ENCODE measurements at regions not wholly inside any gene's neighbourhood (a gene's known extent, or its start where the extent isn't known, plus 50 kb on each side); places are given as distances from the start of the nearest gene placed in this dataset.
A peak's percentile ranks its signal among the peaks of the same experiment; 100 is the strongest.

DNA sequence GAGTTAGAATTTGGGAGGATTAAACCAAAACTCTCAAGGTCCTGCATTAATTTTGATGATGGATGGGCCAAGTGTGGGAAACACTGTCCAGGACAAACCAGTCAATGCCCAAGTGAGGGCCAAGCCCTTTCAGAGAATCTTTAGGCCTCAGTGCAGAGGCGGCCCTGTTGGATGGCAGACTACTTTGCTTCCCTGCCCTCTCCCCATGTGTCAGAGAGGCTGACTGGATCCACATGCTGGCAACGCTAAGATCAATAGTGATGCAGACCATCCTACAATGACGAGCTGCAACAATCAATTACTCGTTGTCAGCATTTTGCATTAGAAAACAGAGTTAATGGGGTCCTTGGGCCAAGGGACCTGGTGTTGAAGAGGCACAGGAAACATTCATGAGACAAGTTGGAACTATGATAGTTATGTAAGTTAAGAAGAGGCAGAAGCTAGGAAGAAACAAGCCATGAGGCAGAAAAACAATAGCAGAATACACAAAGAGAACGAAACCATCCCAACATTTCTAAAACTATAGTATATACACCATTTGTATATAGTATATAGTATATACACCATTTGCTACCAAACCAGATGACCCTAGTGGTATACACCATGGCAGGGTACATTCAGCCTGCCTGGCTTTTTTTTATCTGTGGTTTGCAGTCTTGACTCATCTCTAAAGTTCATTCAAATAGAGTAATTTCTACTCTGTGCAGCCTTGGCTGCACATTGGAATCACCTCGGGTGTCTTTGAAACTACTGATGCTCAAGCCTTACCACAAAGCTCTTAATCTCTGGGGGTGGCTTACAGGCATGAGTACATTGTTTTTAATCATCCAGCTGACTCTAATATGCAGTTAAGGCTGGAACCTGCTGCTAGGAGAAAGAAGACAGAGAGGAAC is 147.7 kb upstream of the GYPA start:
- Histone ChIP-seq H3K4me2 (no peak overlapping the region), H3K4me1 (ENCODE audit: insufficient read depth) (no peaks in the 10 kb centered on the region), H3K4me3 (no peak overlapping the region), H3F3A (replicated peaks; ENCODE audit: low read depth) (no peaks in the 10 kb centered on the region), H3K36me3 (ENCODE audit: insufficient read depth) (no peaks in the 10 kb centered on the region), H2AFZ (peak overlapping the region; percentile 53; the same call in 1 of the 2 replicates), H3K79me2 (replicated peaks; ENCODE audit: insufficient read depth) (no peaks in the 10 kb centered on the region), H3K27me3 (ENCODE audit: insufficient read depth) (no peaks in the 10 kb centered on the region), H4K20me1 (replicated peaks; ENCODE audit: insufficient read depth) (no peaks in the 10 kb centered on the region), H3K27ac (ENCODE audit: low read depth) (no peak overlapping the region), H3K9me2 (ENCODE audit: insufficient read depth) (no peaks in the 10 kb centered on the region)
- no peaks in the 10 kb centered on the region for H3K36me3 Mint-ChIP-seq (ENCODE audit: low read depth)
- ATAC-seq (no peak), DNase-seq (ENCODE audit: low spot score) (peak; percentile 3)
- H3K27me3 Mint-ChIP-seq (ENCODE audit: insufficient read depth, low read depth, poor library complexity), result no peaks in the 10 kb centered on the region
- TF ChIP-seq STAT1 (IDR thresholded peaks at IDR 0.05; ENCODE audit: unreplicated experiment) (no peak), NANOG (IDR thresholded peaks at IDR 0.05; ENCODE audit: borderline replicate concordance) (peak; percentile 36; the same call in 1 of the 2 replicates)
- H3K27ac Mint-ChIP-seq, result no peak overlapping the region
- H3K4me1 Mint-ChIP-seq, result peaks cover 2% of the 10 kb centered on the region; the same call in 2 of the 3 replicates
- no peaks in the 10 kb centered on the region for H3K9me3 Mint-ChIP-seq
- no peak overlapping the region for H3K4me3 Mint-ChIP-seq

DNA sequence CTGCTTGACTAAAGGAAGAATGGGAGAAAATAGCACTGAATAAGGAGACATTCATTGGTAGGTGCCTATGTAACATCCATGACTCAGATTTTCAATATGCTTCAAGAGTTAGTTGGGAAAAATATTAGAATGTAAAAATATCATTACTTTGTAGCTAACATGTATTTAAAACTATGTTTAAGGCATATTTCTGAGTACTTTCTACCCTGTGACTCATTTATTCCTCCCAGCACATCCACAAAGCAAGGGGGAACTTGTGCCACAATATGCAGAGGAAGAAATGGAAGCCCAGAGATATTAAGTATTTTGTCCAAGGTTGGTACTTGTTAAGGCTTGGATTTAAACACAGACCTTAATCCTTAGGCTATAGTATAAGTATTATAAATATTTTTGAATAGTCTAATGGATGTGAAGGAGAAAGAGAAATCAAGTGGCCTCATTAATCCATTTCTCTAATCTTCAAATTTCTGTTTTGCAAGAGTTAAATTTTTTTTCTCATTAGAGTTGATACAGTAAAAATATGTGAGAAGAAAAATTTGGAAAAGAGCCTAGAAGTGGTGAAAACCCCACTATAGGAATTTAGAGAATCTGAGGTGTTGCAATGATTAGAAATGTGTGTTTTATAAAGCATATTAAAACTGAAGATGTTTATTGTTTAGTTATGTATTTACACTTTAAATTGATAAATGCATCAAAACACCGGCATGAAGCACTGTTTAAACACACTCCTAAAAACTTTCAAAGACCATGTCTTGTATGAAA is 149.3 kb upstream of the GYPA start:
- no peak for DNase-seq (ENCODE audit: low spot score)
- Mint-ChIP-seq H3K4me1 (peaks cover 2% of the 10 kb centered on the region; the same call in 2 of the 3 replicates), H3K27me3 (ENCODE audit: insufficient read depth, low read depth, poor library complexity) (no peaks in the 10 kb centered on the region), H3K9me3 (no peaks in the 10 kb centered on the region), H3K36me3 (ENCODE audit: low read depth) (no peaks in the 10 kb centered on the region), H3K4me3 (no peak overlapping the region), H3K27ac (no peak overlapping the region)
- Histone ChIP-seq H3F3A (replicated peaks; ENCODE audit: low read depth) (no peaks in the 10 kb centered on the region), H3K27ac (ENCODE audit: low read depth) (no peak overlapping the region), H3K4me3 (no peak overlapping the region), H3K4me1 (ENCODE audit: insufficient read depth) (no peaks in the 10 kb centered on the region), H3K27me3 (ENCODE audit: insufficient read depth) (no peaks in the 10 kb centered on the region), H3K4me2 (no peak overlapping the region), H3K9me2 (ENCODE audit: insufficient read depth) (no peaks in the 10 kb centered on the region), H4K20me1 (replicated peaks; ENCODE audit: insufficient read depth) (no peaks in the 10 kb centered on the region), H3K79me2 (replicated peaks; ENCODE audit: insufficient read depth) (no peaks in the 10 kb centered on the region), H2AFZ (no peak overlapping the region), H3K36me3 (ENCODE audit: insufficient read depth) (no peaks in the 10 kb centered on the region)
- ATAC-seq, result no peak
- TF ChIP-seq, protein P1, sequence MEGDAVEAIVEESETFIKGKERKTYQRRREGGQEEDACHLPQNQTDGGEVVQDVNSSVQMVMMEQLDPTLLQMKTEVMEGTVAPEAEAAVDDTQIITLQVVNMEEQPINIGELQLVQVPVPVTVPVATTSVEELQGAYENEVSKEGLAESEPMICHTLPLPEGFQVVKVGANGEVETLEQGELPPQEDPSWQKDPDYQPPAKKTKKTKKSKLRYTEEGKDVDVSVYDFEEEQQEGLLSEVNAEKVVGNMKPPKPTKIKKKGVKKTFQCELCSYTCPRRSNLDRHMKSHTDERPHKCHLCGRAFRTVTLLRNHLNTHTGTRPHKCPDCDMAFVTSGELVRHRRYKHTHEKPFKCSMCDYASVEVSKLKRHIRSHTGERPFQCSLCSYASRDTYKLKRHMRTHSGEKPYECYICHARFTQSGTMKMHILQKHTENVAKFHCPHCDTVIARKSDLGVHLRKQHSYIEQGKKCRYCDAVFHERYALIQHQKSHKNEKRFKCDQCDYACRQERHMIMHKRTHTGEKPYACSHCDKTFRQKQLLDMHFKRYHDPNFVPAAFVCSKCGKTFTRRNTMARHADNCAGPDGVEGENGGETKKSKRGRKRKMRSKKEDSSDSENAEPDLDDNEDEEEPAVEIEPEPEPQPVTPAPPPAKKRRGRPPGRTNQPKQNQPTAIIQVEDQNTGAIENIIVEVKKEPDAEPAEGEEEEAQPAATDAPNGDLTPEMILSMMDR (conservative IDR thresholded peaks at IDR 0.05; ENCODE audit: low read depth in 2 of 2), result no peak
- no peak for TF ChIP-seq NANOG (IDR thresholded peaks at IDR 0.05; ENCODE audit: borderline replicate concordance)
- TF ChIP-seq ZNF114 (CRISPR knock-in tag; IDR thresholded peaks at IDR 0.05), result no peak
- TF ChIP-seq, protein P2, sequence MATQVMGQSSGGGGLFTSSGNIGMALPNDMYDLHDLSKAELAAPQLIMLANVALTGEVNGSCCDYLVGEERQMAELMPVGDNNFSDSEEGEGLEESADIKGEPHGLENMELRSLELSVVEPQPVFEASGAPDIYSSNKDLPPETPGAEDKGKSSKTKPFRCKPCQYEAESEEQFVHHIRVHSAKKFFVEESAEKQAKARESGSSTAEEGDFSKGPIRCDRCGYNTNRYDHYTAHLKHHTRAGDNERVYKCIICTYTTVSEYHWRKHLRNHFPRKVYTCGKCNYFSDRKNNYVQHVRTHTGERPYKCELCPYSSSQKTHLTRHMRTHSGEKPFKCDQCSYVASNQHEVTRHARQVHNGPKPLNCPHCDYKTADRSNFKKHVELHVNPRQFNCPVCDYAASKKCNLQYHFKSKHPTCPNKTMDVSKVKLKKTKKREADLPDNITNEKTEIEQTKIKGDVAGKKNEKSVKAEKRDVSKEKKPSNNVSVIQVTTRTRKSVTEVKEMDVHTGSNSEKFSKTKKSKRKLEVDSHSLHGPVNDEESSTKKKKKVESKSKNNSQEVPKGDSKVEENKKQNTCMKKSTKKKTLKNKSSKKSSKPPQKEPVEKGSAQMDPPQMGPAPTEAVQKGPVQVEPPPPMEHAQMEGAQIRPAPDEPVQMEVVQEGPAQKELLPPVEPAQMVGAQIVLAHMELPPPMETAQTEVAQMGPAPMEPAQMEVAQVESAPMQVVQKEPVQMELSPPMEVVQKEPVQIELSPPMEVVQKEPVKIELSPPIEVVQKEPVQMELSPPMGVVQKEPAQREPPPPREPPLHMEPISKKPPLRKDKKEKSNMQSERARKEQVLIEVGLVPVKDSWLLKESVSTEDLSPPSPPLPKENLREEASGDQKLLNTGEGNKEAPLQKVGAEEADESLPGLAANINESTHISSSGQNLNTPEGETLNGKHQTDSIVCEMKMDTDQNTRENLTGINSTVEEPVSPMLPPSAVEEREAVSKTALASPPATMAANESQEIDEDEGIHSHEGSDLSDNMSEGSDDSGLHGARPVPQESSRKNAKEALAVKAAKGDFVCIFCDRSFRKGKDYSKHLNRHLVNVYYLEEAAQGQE (IDR thresholded peaks at IDR 0.05; ENCODE audit: unreplicated experiment), result no peak
- no peak for TF ChIP-seq EZH2phosphoT487 (IDR thresholded peaks at IDR 0.05; ENCODE audit: unreplicated experiment)
- no peak for TF ChIP-seq EZH2 (IDR thresholded peaks at IDR 0.05; ENCODE audit: low read depth, unreplicated experiment)
- no peak for TF ChIP-seq STAT1 (IDR thresholded peaks at IDR 0.05; ENCODE audit: unreplicated experiment)
